ENCODE measurements at regions not wholly inside any gene's neighbourhood (a gene's known extent, or its start where the extent isn't known, plus 50 kb on each side); places are given as distances from the start of the nearest gene placed in this dataset.
"Not testable (repeated sequence)": the region's sequence is repeated elsewhere in the genome, so short reads cannot be mapped to it uniquely, and the experiment has no call there.

GRCh38 chr3:69628951-69629350, 110.3 kb upstream of the MITF start:
- H3K9me3 ChIP-seq = no peaks in the 10 kb centered on the region
- no peak overlapping the region for H3K27ac ChIP-seq
- TF ChIP-seq CTCF (IDR thresholded peaks at IDR 0.05) = no peak
- no peak for TF ChIP-seq POLR2A (IDR thresholded peaks at IDR 0.05)
- H3K27me3 ChIP-seq = no peaks in the 10 kb centered on the region
- no peaks in the 10 kb centered on the region for H3K36me3 ChIP-seq (ENCODE audit: low read depth, missing control alignments)
- 20 to 23% methylated on average over 1 of the region's 1 CpG for WGBS, 2 donors
- DNase-seq = no peak
- intact Hi-C loops (cut with DNase I; ENCODE audit: low total_unique reads) = no loop called here
- no peak overlapping the region for H3K4me3 ChIP-seq
- peaks cover 2% of the 10 kb centered on the region for H3K4me1 ChIP-seq

DNA sequence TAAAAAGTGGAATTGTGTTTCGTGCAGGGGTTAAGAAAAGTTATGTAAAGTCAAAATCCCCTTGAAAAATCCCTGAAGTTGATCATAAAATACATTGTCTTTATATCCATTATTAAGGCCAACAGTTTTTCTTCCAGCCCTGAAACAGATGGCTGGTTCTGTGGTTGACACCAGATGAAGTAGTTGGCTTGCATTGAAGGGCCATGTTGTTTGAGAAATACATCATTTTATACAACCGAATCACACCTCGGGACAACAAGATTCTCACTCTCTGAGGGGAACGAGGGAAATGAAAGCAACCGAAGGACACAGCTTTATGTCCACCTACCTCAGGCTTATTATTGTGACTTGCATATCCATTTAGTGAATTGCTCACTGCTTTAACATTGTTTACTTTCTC, 126.0 kb upstream of the MITF start:
- Histone ChIP-seq H3K4me1 (no peaks in the 10 kb centered on the region), H3K27me3 (no peaks in the 10 kb centered on the region), H3K36me3 (ENCODE audit: low read depth, missing control alignments) (no peaks in the 10 kb centered on the region), H3K27ac (no peak overlapping the region), H3K9me3 (no peaks in the 10 kb centered on the region), H3K4me3 (no peak overlapping the region)
- TF ChIP-seq CTCF (IDR thresholded peaks at IDR 0.05) (no peak), POLR2A (IDR thresholded peaks at IDR 0.05) (no peak)
- intact Hi-C loops (cut with DNase I; ENCODE audit: low total_unique reads) = no loop called here
- no peak for DNase-seq
- 92 to 94% methylated on average over 5 of the region's 5 CpGs for WGBS, 2 donors

DNA sequence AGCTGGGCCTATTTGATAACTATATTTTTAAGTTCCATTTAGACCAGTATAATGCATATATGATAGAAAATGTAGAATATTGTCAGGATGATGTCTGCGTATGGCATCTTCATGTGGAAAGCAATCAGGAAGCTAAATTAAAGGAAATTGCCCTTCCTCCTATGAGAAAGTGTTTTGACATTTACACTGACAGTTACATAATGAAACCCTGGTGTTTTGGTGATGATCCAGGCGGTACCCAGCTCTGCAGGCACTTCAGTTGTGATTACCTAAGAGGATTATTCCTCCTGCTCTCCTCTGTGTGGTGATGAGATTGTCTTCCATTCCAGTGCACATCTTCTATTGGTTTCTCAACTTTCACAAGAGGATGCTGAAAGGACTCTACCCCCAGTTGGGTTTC, 126.5 kb upstream of the MITF start:
- no peaks in the 10 kb centered on the region for H3K27me3 ChIP-seq
- no peak for DNase-seq
- H3K36me3 ChIP-seq (ENCODE audit: low read depth, missing control alignments) = no peaks in the 10 kb centered on the region
- no peak overlapping the region for H3K27ac ChIP-seq
- no peaks in the 10 kb centered on the region for H3K9me3 ChIP-seq
- WGBS, 2 donors = 93 to 98% methylated on average over 2 of the region's 2 CpGs
- intact Hi-C loops (cut with DNase I; ENCODE audit: low total_unique reads) = no loop called here
- H3K4me3 ChIP-seq = no peak overlapping the region
- TF ChIP-seq CTCF (IDR thresholded peaks at IDR 0.05) (no peak), POLR2A (IDR thresholded peaks at IDR 0.05) (no peak)
- no peaks in the 10 kb centered on the region for H3K4me1 ChIP-seq

DNA sequence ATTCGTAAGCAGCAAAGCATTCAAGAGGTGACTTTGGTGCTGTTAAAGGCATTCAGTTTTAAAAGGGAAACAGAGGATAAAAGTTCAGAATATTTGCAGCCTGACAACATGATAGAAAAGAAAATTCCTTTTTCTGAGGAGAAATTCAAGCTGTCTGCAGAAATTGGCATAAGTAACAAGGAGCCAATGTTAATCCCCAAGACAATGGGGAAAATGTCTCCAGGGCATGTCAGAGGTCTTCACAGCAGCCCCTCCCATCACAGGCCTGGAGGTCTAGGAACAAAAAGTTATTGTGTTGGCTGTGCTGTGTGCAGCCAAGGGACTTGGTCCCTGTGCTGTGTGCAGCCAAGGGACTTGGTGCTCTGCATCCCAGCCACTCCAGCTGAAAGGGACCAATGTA, 129.7 kb upstream of the MITF start:
- H3K27ac ChIP-seq; H3K36me3 ChIP-seq (ENCODE audit: low read depth, missing control alignments); H3K4me1 ChIP-seq; H3K4me3 ChIP-seq; intact Hi-C loops (cut with DNase I; ENCODE audit: low total_unique reads); H3K9me3 ChIP-seq; H3K27me3 ChIP-seq; DNase-seq: not testable (repeated sequence)
- 78 to 86% methylated on average over 1 of the region's 1 CpG for WGBS, 2 donors

DNA sequence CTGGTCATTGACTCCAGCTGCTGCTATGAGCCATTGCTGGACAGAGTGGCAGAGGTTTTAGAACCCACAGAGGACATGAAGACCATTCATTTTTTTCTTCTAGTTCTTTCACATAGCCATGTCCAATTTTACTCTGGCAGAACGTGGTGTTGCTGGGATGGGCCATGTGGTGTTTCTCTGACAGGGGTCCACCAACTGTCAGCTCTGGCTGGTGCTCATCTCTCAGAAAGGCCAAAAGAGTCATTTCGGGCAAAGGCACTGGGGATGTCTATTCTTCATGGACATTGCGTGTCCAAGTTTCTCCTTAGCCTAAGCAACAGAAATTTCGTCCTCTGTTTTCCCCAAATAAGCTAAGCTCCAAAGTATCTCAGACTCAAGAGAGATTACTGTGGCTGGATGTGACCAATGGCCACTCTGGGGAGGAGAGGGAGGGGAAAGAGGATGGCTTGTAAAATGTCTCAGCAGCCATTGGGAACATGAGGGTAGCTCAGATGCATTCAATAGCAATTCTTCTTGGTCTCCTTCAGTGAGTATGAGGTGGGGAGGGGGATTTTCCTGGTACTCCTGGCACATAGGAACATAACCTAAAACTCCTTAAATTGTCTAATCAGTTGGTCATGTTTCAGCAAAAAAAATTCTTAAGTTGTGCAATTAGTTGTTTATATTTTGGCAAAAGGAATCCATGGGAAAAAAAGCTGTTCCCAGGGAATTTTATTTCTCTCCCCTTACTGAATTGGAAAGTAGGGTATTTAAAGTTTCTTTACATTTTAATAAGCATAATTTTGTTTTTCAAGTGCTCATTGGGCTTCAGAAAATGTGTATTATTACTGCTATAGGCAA, 131.6 kb upstream of the MITF start:
- Histone ChIP-seq H3K4me1 (no peaks in the 10 kb centered on the region), H3K27me3 (no peaks in the 10 kb centered on the region), H3K27ac (no peak overlapping the region), H3K9me3 (no peaks in the 10 kb centered on the region), H3K36me3 (ENCODE audit: low read depth, missing control alignments) (no peaks in the 10 kb centered on the region), H3K4me3 (no peak overlapping the region)
- intact Hi-C loops (cut with DNase I; ENCODE audit: low total_unique reads) = no loop called here
- WGBS, 2 donors = 77 to 95% methylated on average over 4 of the region's 4 CpGs
- DNase-seq = no peak
- TF ChIP-seq POLR2A (IDR thresholded peaks at IDR 0.05) = no peak
- TF ChIP-seq CTCF (IDR thresholded peaks at IDR 0.05) = no peak

Data from testis (tissue), 2 donors.